Non-pigmented ciliary epithelial cell (primary cell): ENCODE measurements at regions not wholly inside any gene's neighbourhood (a gene's known extent, or its start where the extent isn't known, plus 50 kb on each side); places are given as distances from the start of the nearest gene placed in this dataset.
"Not testable (repeated sequence)": the region's sequence is repeated elsewhere in the genome, so short reads cannot be mapped to it uniquely, and the experiment has no call there.

Source experiments
- DNase-seq: peaks from one replicate; pipeline ENCODE4 v3.0.0-alpha.2; 2010; ENCODE audit warnings: low read depth

GRCh38 chr10:25808372-25808771, 125.7 kb upstream of the MYO3A start:
- no peak for DNase-seq

GRCh38 chr10:25811052-25811685, 122.9 kb upstream of the MYO3A start:
- DNase-seq = no peak

- no peak for DNase-seq
These were observed 120.5 kb upstream of the MYO3A start for GRCh38 chr10:25813511-25813910.

- no peak for DNase-seq
These were observed 118.8 kb upstream of the MYO3A start for GRCh38 chr10:25815236-25815635.

GRCh38 chr10:25815999-25816768, 117.8 kb upstream of the MYO3A start:
- no peak for DNase-seq

GRCh38 chr10:25817200-25817599, 116.8 kb upstream of the MYO3A start:
- no peak for DNase-seq

GRCh38 chr10:25818751-25819150, 115.3 kb upstream of the MYO3A start:
- no peak for DNase-seq

GRCh38 chr10:25820472-25820871, 113.6 kb upstream of the MYO3A start:
- DNase-seq = no peak

- no peak for DNase-seq
These were observed 113.2 kb upstream of the MYO3A start for GRCh38 chr10:25820874-25821273.

GRCh38 chr10:25824050-25824449, 110.0 kb upstream of the MYO3A start:
- DNase-seq = no peak

- no peak for DNase-seq
These were observed 105.6 kb upstream of the MYO3A start for GRCh38 chr10:25828475-25828874.

GRCh38 chr10:25831080-25831479, 102.9 kb upstream of the MYO3A start:
- DNase-seq = no peak

GRCh38 chr10:25839683-25840082, 94.3 kb upstream of the MYO3A start:
- no peak for DNase-seq

GRCh38 chr10:25840875-25841274, 93.2 kb upstream of the MYO3A start:
- DNase-seq = not testable (repeated sequence)

- DNase-seq = no peak
These were observed 91.9 kb upstream of the MYO3A start for GRCh38 chr10:25842146-25842545.

GRCh38 chr10:25843551-25844170, 90.4 kb upstream of the MYO3A start:
- no peak for DNase-seq

GRCh38 chr10:25844716-25845115, 89.3 kb upstream of the MYO3A start:
- not testable (repeated sequence) for DNase-seq

GRCh38 chr10:25849268-25849667, 84.8 kb upstream of the MYO3A start:
- no peak for DNase-seq

GRCh38 chr10:25849988-25850387, 84.0 kb upstream of the MYO3A start:
- no peak for DNase-seq

- no peak for DNase-seq
These were observed 82.5 kb upstream of the MYO3A start for GRCh38 chr10:25851548-25851947.

- no peak for DNase-seq
These were observed 81.6 kb upstream of the MYO3A start for GRCh38 chr10:25852364-25852941.

- no peak for DNase-seq
These were observed 76.0 kb upstream of the MYO3A start for GRCh38 chr10:25858076-25858475.

- DNase-seq = no peak
These were observed 68.8 kb upstream of the MYO3A start for GRCh38 chr10:25865267-25865666.
